Thoracic aorta (tissue), 2 donors: ENCODE measurements at regions not wholly inside any gene's neighbourhood (a gene's known extent, or its start where the extent isn't known, plus 50 kb on each side); places are given as distances from the start of the nearest gene placed in this dataset.

Source experiments
- ATAC-seq: fragments of 150-250 bp; one replicate; pipeline ENCODE4 v1.8.0; 2017; ENCODE audit warnings: low read depth; ENCODE audit not compliant: insufficient number of reproducible peaks, low FRiP score
- DNase-seq: peaks from one replicate; pipeline ENCODE4 v3.0.0-alpha.2; 2020; ENCODE audit warnings: low spot score
- H3K27ac ChIP-seq, 2 donors: fragments of 200-600 bp; sonication (generic); 1 replicate in 1 of 2; 2 replicates in 1 of 2; pipeline ENCODE4 v1.5.1; 2016; ENCODE audit warnings: mild to moderate bottlenecking in 2 of 2, moderate library complexity in 2 of 2
- H3K27me3 ChIP-seq: fragments of 200-600 bp; sonication (generic); replicated peaks from 2 replicates; pipeline ENCODE4 v1.6.0; 2016; ENCODE audit warnings: mild to moderate bottlenecking; ENCODE audit not compliant: insufficient read depth
- H3K36me3 ChIP-seq: fragments of 200-600 bp; sonication (generic); one replicate; pipeline ENCODE4 v1.5.1; 2016
- H3K4me1 ChIP-seq, 2 donors: fragments of 200-600 bp; sonication (generic); 1 replicate in 1 of 2; 2 replicates in 1 of 2; pipeline versions ENCODE4 v1.5.1 to v1.6.0; 2016; ENCODE audit warnings: low read depth in 2 of 2, mild to moderate bottlenecking in 1 of 2; ENCODE audit not compliant: control insufficient read depth in 1 of 2
- H3K4me3 ChIP-seq: fragments of 200-600 bp; sonication (generic); 2 replicates; pipeline ENCODE4 v1.5.1; 2016; ENCODE audit warnings: mild to moderate bottlenecking
- H3K9me3 ChIP-seq: fragments of 200-600 bp; sonication (generic); 2 replicates; pipeline ENCODE4 v1.5.1; 2016
- TF ChIP-seq, protein P1 (sequence below): fragments of 200-600 bp; sonication (generic); IDR thresholded peaks from one replicate; pipeline ENCODE4 v1.5.1; 2019; ENCODE audit warnings: antibody characterized with exemption

- TF ChIP-seq, protein P1, sequence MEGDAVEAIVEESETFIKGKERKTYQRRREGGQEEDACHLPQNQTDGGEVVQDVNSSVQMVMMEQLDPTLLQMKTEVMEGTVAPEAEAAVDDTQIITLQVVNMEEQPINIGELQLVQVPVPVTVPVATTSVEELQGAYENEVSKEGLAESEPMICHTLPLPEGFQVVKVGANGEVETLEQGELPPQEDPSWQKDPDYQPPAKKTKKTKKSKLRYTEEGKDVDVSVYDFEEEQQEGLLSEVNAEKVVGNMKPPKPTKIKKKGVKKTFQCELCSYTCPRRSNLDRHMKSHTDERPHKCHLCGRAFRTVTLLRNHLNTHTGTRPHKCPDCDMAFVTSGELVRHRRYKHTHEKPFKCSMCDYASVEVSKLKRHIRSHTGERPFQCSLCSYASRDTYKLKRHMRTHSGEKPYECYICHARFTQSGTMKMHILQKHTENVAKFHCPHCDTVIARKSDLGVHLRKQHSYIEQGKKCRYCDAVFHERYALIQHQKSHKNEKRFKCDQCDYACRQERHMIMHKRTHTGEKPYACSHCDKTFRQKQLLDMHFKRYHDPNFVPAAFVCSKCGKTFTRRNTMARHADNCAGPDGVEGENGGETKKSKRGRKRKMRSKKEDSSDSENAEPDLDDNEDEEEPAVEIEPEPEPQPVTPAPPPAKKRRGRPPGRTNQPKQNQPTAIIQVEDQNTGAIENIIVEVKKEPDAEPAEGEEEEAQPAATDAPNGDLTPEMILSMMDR, result no peak
- no peak for ATAC-seq
- H3K36me3 ChIP-seq, result no peaks in the 10 kb centered on the region
- no peaks in the 10 kb centered on the region for H3K9me3 ChIP-seq
- DNase-seq, result no peak
- no peak overlapping the region for H3K4me3 ChIP-seq
- no peaks in the 10 kb centered on the region for H3K4me1 ChIP-seq
- no peaks in the 10 kb centered on the region for H3K27me3 ChIP-seq
- H3K27ac ChIP-seq, result no peak overlapping the region
These were observed 927.7 kb upstream of the CDH2 start for GRCh38 chr18:29104671-29105070.

DNA sequence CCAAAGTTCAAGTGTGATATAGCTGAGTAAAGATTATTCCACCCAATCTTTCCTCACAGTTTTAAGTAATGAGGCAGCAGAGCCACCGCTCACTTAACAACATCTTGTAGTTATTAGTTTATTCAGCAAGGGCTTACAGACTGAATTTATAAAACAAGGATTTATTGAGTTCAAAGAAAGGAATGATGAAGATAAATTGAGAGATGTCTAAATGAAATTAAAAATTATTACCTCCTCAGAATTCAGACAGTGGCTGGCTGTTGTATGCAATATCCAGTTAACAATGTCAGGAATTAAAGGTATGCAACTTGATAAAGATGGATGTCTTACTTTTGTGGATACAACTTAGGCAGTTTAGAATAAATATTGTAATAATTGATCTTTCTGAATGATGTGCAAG, 927.3 kb upstream of the CDH2 start:
- TF ChIP-seq, protein P1, result no peak
- H3K27me3 ChIP-seq, result no peaks in the 10 kb centered on the region

DNA sequence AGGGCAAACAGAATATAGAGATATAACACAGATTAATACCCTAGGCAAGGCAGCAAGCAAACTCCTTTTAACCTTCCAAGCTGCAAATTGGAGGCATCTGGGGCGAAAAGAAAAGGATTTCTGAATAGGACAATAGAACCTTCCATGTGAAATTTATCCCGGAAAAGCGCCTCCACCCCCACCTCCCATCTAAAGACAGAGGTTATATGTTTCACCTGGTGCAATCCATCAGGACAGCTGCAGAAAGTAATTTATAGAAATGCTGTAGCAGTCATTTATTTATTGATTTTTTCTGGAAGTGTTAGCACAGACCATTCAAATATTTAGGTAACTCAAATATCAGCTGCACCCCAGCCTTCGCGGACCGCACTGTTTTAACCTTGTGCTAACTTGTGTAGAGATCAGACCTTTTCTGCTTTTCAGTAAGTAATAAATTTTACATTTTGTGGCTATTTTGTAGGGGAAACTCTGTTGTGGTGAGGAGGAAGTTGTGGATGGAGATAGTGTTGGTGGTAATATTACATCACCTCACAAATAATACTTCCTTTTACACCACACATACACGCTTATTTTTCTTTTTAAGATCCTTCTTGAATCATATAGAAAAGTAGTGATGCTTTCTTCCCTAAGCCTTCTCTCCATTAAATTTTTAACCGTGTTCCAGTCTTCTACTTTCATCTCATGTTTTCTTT, 919.3 kb upstream of the CDH2 start:
- ATAC-seq (no peak), DNase-seq (no peak)
- Histone ChIP-seq H3K27me3 (no peaks in the 10 kb centered on the region), H3K36me3 (no peaks in the 10 kb centered on the region), H3K9me3 (no peaks in the 10 kb centered on the region), H3K27ac (no peak overlapping the region), H3K4me1 (no peaks in the 10 kb centered on the region), H3K4me3 (no peak overlapping the region)
- TF ChIP-seq, protein P1, result no peak

More for the DNA sequence above, 927.3 kb upstream of the CDH2 start:
- no peak for ATAC-seq
- no peak overlapping the region for H3K4me3 ChIP-seq
- no peak for DNase-seq
- no peaks in the 10 kb centered on the region for H3K4me1 ChIP-seq
- no peaks in the 10 kb centered on the region for H3K36me3 ChIP-seq
- no peak overlapping the region for H3K27ac ChIP-seq
- no peaks in the 10 kb centered on the region for H3K9me3 ChIP-seq

- Histone ChIP-seq H3K4me3 (no peak overlapping the region), H3K9me3 (no peaks in the 10 kb centered on the region), H3K4me1 (peaks cover 7 to 31% of the 10 kb centered on the region in 2 donors), H3K27ac (no peak overlapping the region), H3K36me3 (no peaks in the 10 kb centered on the region), H3K27me3 (no peaks in the 10 kb centered on the region)
- TF ChIP-seq, protein P1, result no peak
- DNase-seq, result no peak
- no peak for ATAC-seq
These were observed 910.8 kb upstream of the CDH2 start for GRCh38 chr18:29087616-29088246.

DNA sequence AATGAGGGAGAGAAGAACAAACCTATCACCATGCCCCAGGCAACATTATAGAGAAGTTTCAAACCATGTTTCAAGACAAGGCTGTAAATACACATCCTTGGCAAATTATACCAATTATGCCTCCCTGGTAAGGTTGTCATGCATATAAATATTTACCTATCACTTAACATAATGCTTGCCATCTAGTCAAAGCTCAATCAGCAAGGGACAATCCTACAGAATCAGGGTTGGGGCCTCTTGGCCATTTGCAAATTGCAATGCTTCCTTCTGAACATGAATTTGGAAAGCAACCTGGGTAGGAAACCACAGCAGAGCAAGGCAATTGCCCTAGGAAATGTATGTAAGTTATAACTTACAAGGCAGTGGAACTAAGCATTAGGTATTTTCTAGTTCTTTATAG, 907.2 kb upstream of the CDH2 start:
- DNase-seq (no peak), ATAC-seq (no peak)
- H3K27ac ChIP-seq, result no peak overlapping the region
- H3K9me3 ChIP-seq, result no peaks in the 10 kb centered on the region
- H3K36me3 ChIP-seq, result no peaks in the 10 kb centered on the region
- TF ChIP-seq, protein P1, result no peak
- peaks cover 7 to 31% of the 10 kb centered on the region in 2 donors for H3K4me1 ChIP-seq
- no peak overlapping the region for H3K4me3 ChIP-seq
- H3K27me3 ChIP-seq, result no peaks in the 10 kb centered on the region
